Liver (tissue), 8 donors: ENCODE measurements at regions not wholly inside any gene's neighbourhood (a gene's known extent, or its start where the extent isn't known, plus 50 kb on each side); places are given as distances from the start of the nearest gene placed in this dataset.

ENCODE experiments used
- DNase-seq: peaks from one replicate; pipeline ENCODE4 v3.0.0-alpha.2; 2017; ENCODE audit warnings: low spot score
- H3K27ac ChIP-seq, 2 donors: one replicate each; pipeline ENCODE4 v1.7.0; 2013; ENCODE audit warnings: inconsistent platforms in 2 of 2, low read length in 2 of 2, control low read depth in 1 of 2, low read depth in 1 of 2, mild to moderate bottlenecking in 1 of 2
- H3K27me3 ChIP-seq, 4 donors: one replicate each; pipeline versions ENCODE4 v1.6.1 to v1.7.0; 2013; ENCODE audit warnings: low read length in 3 of 4, inconsistent platforms in 1 of 4, mild to moderate bottlenecking in 1 of 4, moderate library complexity in 1 of 4; ENCODE audit not compliant: control insufficient read depth in 4 of 4, insufficient read depth in 4 of 4
- H3K36me3 ChIP-seq, 4 donors: one replicate each; pipeline versions ENCODE4 v1.6.1 to v1.7.0; 2013; ENCODE audit warnings: low read length in 3 of 4, mild to moderate bottlenecking in 3 of 4, low read depth in 1 of 4, moderate library complexity in 1 of 4; ENCODE audit not compliant: control insufficient read depth in 4 of 4, insufficient read depth in 3 of 4
- H3K4me1 ChIP-seq, 4 donors: one replicate each; pipeline versions ENCODE4 v1.6.1 to v1.7.0; 2013; ENCODE audit warnings: low read length in 3 of 4, mild to moderate bottlenecking in 3 of 4, moderate library complexity in 1 of 4; ENCODE audit not compliant: control insufficient read depth in 4 of 4, insufficient read depth in 4 of 4
- H3K4me3 ChIP-seq, 3 donors: one replicate each; pipeline versions ENCODE4 v1.6.1 to v1.7.0; 2013; ENCODE audit warnings: low read length in 3 of 3, control low read depth in 1 of 3, low read depth in 1 of 3, mild to moderate bottlenecking in 1 of 3
- H3K9ac ChIP-seq, 2 donors: one replicate each; pipeline ENCODE4 v1.7.0; 2013; ENCODE audit warnings: low read length in 2 of 2, mild to moderate bottlenecking in 2 of 2, moderate library complexity in 2 of 2, control low read depth in 1 of 2, low read depth in 1 of 2
- H3K9me3 ChIP-seq, 4 donors: one replicate each; pipeline versions ENCODE4 v1.6.1 to v1.7.0; 2013; ENCODE audit warnings: low read length in 3 of 4; ENCODE audit not compliant: control insufficient read depth in 4 of 4
- ATF3 ChIP-seq: IDR thresholded peaks from 2 replicates; pipeline ENCODE4 v1.6.1; 2016; ENCODE audit warnings: antibody characterized with exemption
- EGR1 ChIP-seq, 2 donors: IDR thresholded peaks; 2 replicates each; pipeline ENCODE4 v1.6.1; 2016 to 2018; ENCODE audit warnings: antibody characterized with exemption in 2 of 2, low read depth in 2 of 2
- FOXA1 ChIP-seq: IDR thresholded peaks from 2 replicates; pipeline ENCODE4 v1.6.1; 2016; ENCODE audit warnings: antibody characterized with exemption
- FOXA2 ChIP-seq: IDR thresholded peaks from 2 replicates; pipeline ENCODE4 v1.6.1; 2016; ENCODE audit warnings: antibody characterized with exemption
- GABPA ChIP-seq, 2 donors: IDR thresholded peaks in 1 of 2; conservative IDR thresholded peaks in 1 of 2; 2 replicates each; pipeline ENCODE4 v1.6.1; 2016; ENCODE audit warnings: antibody characterized with exemption in 2 of 2, mild to moderate bottlenecking in 1 of 2, moderate library complexity in 1 of 2
- HNF4A ChIP-seq, 2 donors: conservative IDR thresholded peaks; 2 replicates each; pipeline ENCODE4 v1.6.1; 2016; ENCODE audit warnings: antibody characterized with exemption in 2 of 2, mild to moderate bottlenecking in 2 of 2
- HNF4G ChIP-seq: IDR thresholded peaks from 2 replicates; pipeline ENCODE4 v1.6.1; 2016; ENCODE audit warnings: antibody characterized with exemption
- JUND ChIP-seq, 2 donors: IDR thresholded peaks; 2 replicates each; pipeline ENCODE4 v1.6.1; 2016; ENCODE audit warnings: antibody characterized with exemption in 2 of 2
- NR2F2 ChIP-seq: IDR thresholded peaks from 2 replicates; pipeline ENCODE4 v1.6.1; 2016; ENCODE audit warnings: antibody characterized with exemption
- RAD21 ChIP-seq, 2 donors: IDR thresholded peaks; 2 replicates each; pipeline ENCODE4 v1.6.1; 2016; ENCODE audit warnings: antibody characterized with exemption in 2 of 2, mild to moderate bottlenecking in 2 of 2
- RXRA ChIP-seq, 2 donors: IDR thresholded peaks; 2 replicates each; pipeline ENCODE4 v1.6.1; 2017 to 2018; ENCODE audit warnings: antibody characterized with exemption in 2 of 2, mild to moderate bottlenecking in 1 of 2
- SP1 ChIP-seq: IDR thresholded peaks from 2 replicates; pipeline ENCODE4 v1.6.1; 2018; ENCODE audit warnings: antibody characterized with exemption, mild to moderate bottlenecking
- TAF1 ChIP-seq: conservative IDR thresholded peaks from 2 replicates; pipeline ENCODE4 v1.6.1; 2016; ENCODE audit warnings: antibody characterized with exemption, mild to moderate bottlenecking
- YY1 ChIP-seq: IDR thresholded peaks from 2 replicates; pipeline ENCODE4 v1.6.1; 2016; ENCODE audit warnings: antibody characterized with exemption, mild to moderate bottlenecking
- ZBTB33 ChIP-seq: IDR thresholded peaks from 2 replicates; pipeline ENCODE4 v1.6.1; 2016; ENCODE audit warnings: antibody characterized with exemption
- WGBS: extraction: QIAGEN DNeasy Blood & Tissue Kit; methylation state at CpG from one replicate; pipeline ENCODE4 v1.1.7; 2013; 5-methylcytosine and 5-hydroxymethylcytosine counted together
- TF ChIP-seq, protein P1 (sequence below): fragments of 150-350 bp; IDR thresholded peaks from 2 replicates; pipeline ENCODE4 v1.5.1; 2017; ENCODE audit warnings: improper control_type of control experiment, low read depth, low read length; ENCODE audit not compliant: missing input control
- TF ChIP-seq, protein P2 (sequence below): IDR thresholded peaks from 2 replicates; pipeline ENCODE4 v1.6.1; 2016; ENCODE audit warnings: antibody characterized with exemption, mild to moderate bottlenecking
- TF ChIP-seq, protein P3 (sequence below): IDR thresholded peaks from 2 replicates; pipeline ENCODE4 v1.6.1; 2016; ENCODE audit warnings: antibody characterized with exemption
- donor health status: healthy.
- donor health status: healthy.
- donor health status: healthy.
- donor health status: healthy.
- donor health status: healthy.

DNA sequence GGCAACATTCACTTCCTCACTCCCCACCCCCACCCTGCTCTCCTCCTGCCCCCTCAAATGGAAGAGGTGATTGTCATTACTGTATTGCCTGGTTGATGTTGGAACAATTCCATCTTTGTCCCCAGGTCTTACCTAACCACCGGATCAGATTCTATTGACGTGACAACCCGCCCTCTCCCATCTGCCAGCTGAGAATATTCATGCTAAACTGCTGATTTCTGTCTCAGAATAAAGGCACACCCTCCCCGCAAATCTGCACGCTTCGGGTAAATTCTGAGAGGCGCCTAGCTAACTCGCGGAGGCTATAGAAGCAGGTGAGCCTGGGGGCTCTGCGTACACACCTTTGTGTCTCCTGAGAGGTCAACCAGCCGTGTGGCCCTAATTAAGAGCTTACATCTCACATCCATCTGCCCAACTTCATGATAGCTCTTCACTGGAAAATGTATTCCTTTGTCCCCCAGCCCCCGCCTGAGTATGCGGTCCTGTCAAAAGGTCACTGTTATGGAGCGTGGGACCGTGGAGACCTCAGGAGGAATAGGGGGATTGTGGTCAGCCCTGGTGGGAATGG lies 1054.3 kb downstream of the VRK1 start:
- peaks cover 0 to 2% (median 0%) of the 10 kb centered on the region in 4 donors for H3K27me3 ChIP-seq
- no peaks in the 10 kb centered on the region for H3K4me1 ChIP-seq
- DNase-seq, result no peak
- H3K9me3 ChIP-seq, result no peaks in the 10 kb centered on the region
- no peak for TF ChIP-seq NR2F2
- TF ChIP-seq JUND (IDR thresholded peaks at IDR 0.05), result no peak
- TF ChIP-seq, protein P1, sequence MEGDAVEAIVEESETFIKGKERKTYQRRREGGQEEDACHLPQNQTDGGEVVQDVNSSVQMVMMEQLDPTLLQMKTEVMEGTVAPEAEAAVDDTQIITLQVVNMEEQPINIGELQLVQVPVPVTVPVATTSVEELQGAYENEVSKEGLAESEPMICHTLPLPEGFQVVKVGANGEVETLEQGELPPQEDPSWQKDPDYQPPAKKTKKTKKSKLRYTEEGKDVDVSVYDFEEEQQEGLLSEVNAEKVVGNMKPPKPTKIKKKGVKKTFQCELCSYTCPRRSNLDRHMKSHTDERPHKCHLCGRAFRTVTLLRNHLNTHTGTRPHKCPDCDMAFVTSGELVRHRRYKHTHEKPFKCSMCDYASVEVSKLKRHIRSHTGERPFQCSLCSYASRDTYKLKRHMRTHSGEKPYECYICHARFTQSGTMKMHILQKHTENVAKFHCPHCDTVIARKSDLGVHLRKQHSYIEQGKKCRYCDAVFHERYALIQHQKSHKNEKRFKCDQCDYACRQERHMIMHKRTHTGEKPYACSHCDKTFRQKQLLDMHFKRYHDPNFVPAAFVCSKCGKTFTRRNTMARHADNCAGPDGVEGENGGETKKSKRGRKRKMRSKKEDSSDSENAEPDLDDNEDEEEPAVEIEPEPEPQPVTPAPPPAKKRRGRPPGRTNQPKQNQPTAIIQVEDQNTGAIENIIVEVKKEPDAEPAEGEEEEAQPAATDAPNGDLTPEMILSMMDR, result no peak
- TF ChIP-seq TAF1, result no peak
- no peak for TF ChIP-seq HNF4A (conservative IDR thresholded peaks at IDR 0.05)
- no peak for TF ChIP-seq EGR1 (IDR thresholded peaks at IDR 0.05; ENCODE audit: low read depth in 2 of 2)
- TF ChIP-seq SP1, result no peak
- no peak for TF ChIP-seq ATF3
- no peak for TF ChIP-seq RAD21 (IDR thresholded peaks at IDR 0.05)
- TF ChIP-seq FOXA2, result no peak
- TF ChIP-seq GABPA (IDR thresholded peaks at IDR 0.05 in 1 of 2, conservative IDR thresholded peaks at IDR 0.05 in 1 of 2), result no peak
- no peak for TF ChIP-seq YY1
- no peak for TF ChIP-seq RXRA (IDR thresholded peaks at IDR 0.05)
- TF ChIP-seq HNF4G, result no peak
- no peak for TF ChIP-seq FOXA1
- TF ChIP-seq, protein P2, sequence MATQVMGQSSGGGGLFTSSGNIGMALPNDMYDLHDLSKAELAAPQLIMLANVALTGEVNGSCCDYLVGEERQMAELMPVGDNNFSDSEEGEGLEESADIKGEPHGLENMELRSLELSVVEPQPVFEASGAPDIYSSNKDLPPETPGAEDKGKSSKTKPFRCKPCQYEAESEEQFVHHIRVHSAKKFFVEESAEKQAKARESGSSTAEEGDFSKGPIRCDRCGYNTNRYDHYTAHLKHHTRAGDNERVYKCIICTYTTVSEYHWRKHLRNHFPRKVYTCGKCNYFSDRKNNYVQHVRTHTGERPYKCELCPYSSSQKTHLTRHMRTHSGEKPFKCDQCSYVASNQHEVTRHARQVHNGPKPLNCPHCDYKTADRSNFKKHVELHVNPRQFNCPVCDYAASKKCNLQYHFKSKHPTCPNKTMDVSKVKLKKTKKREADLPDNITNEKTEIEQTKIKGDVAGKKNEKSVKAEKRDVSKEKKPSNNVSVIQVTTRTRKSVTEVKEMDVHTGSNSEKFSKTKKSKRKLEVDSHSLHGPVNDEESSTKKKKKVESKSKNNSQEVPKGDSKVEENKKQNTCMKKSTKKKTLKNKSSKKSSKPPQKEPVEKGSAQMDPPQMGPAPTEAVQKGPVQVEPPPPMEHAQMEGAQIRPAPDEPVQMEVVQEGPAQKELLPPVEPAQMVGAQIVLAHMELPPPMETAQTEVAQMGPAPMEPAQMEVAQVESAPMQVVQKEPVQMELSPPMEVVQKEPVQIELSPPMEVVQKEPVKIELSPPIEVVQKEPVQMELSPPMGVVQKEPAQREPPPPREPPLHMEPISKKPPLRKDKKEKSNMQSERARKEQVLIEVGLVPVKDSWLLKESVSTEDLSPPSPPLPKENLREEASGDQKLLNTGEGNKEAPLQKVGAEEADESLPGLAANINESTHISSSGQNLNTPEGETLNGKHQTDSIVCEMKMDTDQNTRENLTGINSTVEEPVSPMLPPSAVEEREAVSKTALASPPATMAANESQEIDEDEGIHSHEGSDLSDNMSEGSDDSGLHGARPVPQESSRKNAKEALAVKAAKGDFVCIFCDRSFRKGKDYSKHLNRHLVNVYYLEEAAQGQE, result no peak
- no peak for TF ChIP-seq ZBTB33
- TF ChIP-seq, protein P3, sequence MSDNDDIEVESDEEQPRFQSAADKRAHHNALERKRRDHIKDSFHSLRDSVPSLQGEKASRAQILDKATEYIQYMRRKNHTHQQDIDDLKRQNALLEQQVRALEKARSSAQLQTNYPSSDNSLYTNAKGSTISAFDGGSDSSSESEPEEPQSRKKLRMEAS, result no peak
- no peaks in the 10 kb centered on the region for H3K36me3 ChIP-seq
- 61% methylated on average over 15 of the region's 15 CpGs for WGBS
- no peak overlapping the region for H3K4me3 ChIP-seq
- H3K27ac ChIP-seq, result no peak overlapping the region
- H3K9ac ChIP-seq, result no peak overlapping the region
